ENCODE measurements at regions not wholly inside any gene's neighbourhood (a gene's known extent, or its start where the extent isn't known, plus 50 kb on each side); places are given as distances from the start of the nearest gene placed in this dataset.

DNA sequence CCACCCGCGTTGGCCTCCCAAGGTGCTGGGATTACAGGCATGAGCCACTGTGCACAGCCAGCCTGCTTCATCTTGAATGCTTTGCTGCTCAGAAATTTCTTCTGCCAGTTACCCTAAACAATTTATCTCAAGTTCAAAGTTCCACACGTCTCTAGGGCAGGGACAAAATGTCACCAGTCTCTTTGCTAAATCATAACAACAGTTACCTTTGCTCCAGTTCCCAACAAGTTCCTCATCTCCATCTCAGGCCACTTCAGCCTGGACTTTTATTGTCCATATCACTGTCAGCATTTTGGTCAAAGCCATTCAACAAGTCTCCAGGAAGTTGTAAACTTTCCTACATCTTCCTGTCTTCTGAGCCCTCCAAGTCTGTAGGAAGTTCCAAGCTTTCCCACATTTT is 159.5 kb upstream of the DYRK2 start (continued):
- TF ChIP-seq ARID3A (IDR thresholded peaks at IDR 0.05; ENCODE audit: borderline replicate concordance, low read depth, low read length) (no peak), ELF4 (CRISPR knock-in tag; IDR thresholded peaks at IDR 0.05) (no peak), ZC3H4 (CRISPR knock-in tag; IDR thresholded peaks at IDR 0.05; ENCODE audit: borderline replicate concordance) (no peak), ZNF507 (tag; conservative IDR thresholded peaks at IDR 0.05) (no peak), THAP7 (CRISPR knock-in tag; IDR thresholded peaks at IDR 0.05) (no peak), IRF2 (CRISPR knock-in tag; IDR thresholded peaks at IDR 0.05) (no peak), MYNN (IDR thresholded peaks at IDR 0.05) (no peak), MYNN (CRISPR knock-in tag; IDR thresholded peaks at IDR 0.05) (no peak)

DNA sequence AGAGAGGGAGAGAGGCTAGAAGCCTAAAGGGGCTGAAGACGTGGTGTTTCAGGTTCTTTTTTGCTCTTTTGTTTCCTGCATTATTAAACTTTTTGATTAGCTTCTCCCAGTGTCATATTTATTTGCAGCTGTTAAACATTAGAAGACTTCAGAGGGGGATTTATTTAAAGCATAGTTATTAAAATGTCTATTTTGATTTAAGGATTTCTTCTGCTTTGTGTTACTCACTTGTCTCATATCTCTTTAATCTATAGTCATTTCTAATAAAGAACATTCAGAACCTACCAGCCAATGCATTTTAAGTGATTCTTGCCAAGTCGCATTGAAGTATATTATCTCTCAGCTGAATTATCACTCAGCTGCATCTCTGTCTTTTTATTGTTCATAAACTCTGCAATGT is 152.0 kb upstream of the DYRK2 start:
- H3K9me3 ChIP-seq (replicated peaks; ENCODE audit: control insufficient read depth, insufficient read depth, low read depth, low read length) = no peaks in the 10 kb centered on the region
- H3K9me1 ChIP-seq (ENCODE audit: control insufficient read depth, insufficient read depth, low read length) = no peaks in the 10 kb centered on the region
- POLR2A ChIA-PET = interaction anchor here (1.8 kb wide), 1 partner anchor 8 kb away, joined by 4 read pairs; no protein-coding TSS in a partner anchor
- intact Hi-C loops (cut with micrococcal nuclease) = no loop called here
- 0% methylated on average over 2 of the region's 2 CpGs for WGBS (ENCODE audit: insufficient coverage, low coverage, missing lambda C conversion rate)
- H3K79me2 ChIP-seq (ENCODE audit: control insufficient read depth, insufficient read depth, low read length) = no peaks in the 10 kb centered on the region
- no peaks in the 10 kb centered on the region for H3K4me1 ChIP-seq (replicated peaks in 1 of 2; ENCODE audit: control insufficient read depth in 2 of 2, insufficient read depth in 2 of 2, low read length in 2 of 2)
- H3K4me3 ChIP-seq = no peak overlapping the region
- in situ Hi-C loops (cut with MboI) = no loop called here
- no peak overlapping the region for H3K4me2 ChIP-seq (ENCODE audit: insufficient read depth, low read length)
- CTCF ChIA-PET (ENCODE audit: low intra/inter-chr PET ratio) = no interaction called here
- no peaks in the 10 kb centered on the region for H4K20me1 ChIP-seq (replicated peaks; ENCODE audit: control insufficient read depth, insufficient read depth, low read length)
- H3K9ac ChIP-seq (ENCODE audit: insufficient read depth in 1 of 2, low read depth in 2 of 2, low read length in 2 of 2) = no peak overlapping the region
- no peak overlapping the region for H3K27ac ChIP-seq (ENCODE audit: extremely low read depth, low read depth, low read length)
- H3K36me3 ChIP-seq (ENCODE audit: control insufficient read depth, insufficient read depth, low read length) = no peaks in the 10 kb centered on the region
- H2AFZ ChIP-seq (ENCODE audit: low read depth, low read length) = no peak overlapping the region
- FAIRE-seq (no peak), DNase-seq (ENCODE audit: extremely low read depth in 1 of 4, low spot score in 3 of 4) (no peak), ATAC-seq (no peak)
- BruUV-seq (replicated peaks) = no TSS peak
- H3K27me3 ChIP-seq (ENCODE audit: control insufficient read depth in 2 of 2, insufficient read depth in 2 of 2, low read length in 2 of 2) = no peaks in the 10 kb centered on the region
- TF ChIP-seq SIX5 (IDR thresholded peaks at IDR 0.05; ENCODE audit: borderline replicate concordance in 1 of 2, insufficient read depth in 1 of 2, low read depth in 1 of 2, low read length in 2 of 2) (no peak), ARHGAP35 (IDR thresholded peaks at IDR 0.05; ENCODE audit: partially characterized antibody) (no peak), C11orf30 (IDR thresholded peaks at IDR 0.05; ENCODE audit: low read depth) (no peak), SMARCB1 (IDR thresholded peaks at IDR 0.05; ENCODE audit: insufficient read length, low read depth) (no peak), NFATC3 (IDR thresholded peaks at IDR 0.05) (no peak), PHTF2 (CRISPR knock-in tag; IDR thresholded peaks at IDR 0.05) (no peak), RBBP5 (IDR thresholded peaks at IDR 0.05; ENCODE audit: borderline replicate concordance, insufficient read depth, low read length, poor library complexity, severe bottlenecking) (no peak), ZBTB5 (IDR thresholded peaks at IDR 0.05) (no peak), FUS (optimal IDR thresholded peaks at IDR 0.05; ENCODE audit: low read depth, low read length) (no peak)
- TF ChIP-seq, protein P1, sequence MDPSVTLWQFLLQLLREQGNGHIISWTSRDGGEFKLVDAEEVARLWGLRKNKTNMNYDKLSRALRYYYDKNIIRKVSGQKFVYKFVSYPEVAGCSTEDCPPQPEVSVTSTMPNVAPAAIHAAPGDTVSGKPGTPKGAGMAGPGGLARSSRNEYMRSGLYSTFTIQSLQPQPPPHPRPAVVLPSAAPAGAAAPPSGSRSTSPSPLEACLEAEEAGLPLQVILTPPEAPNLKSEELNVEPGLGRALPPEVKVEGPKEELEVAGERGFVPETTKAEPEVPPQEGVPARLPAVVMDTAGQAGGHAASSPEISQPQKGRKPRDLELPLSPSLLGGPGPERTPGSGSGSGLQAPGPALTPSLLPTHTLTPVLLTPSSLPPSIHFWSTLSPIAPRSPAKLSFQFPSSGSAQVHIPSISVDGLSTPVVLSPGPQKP (CRISPR knock-in tag; IDR thresholded peaks at IDR 0.05) = no peak

All from K562 (cell line).